Suprapubic skin (tissue), 4 donors: ENCODE measurements at regions not wholly inside any gene's neighbourhood (a gene's known extent, or its start where the extent isn't known, plus 50 kb on each side); places are given as distances from the start of the nearest gene placed in this dataset.
"Not testable (repeated sequence)": the region's sequence is repeated elsewhere in the genome, so short reads cannot be mapped to it uniquely, and the experiment has no call there.

Experiments used
- DNase-seq, 2 donors: peaks; one replicate each; pipeline ENCODE4 v3.0.0-alpha.2; 2019; ENCODE audit warnings: low spot score in 2 of 2
- H3K27ac ChIP-seq: fragments of 200-600 bp; sonication (generic); one replicate; pipeline ENCODE4 v1.5.1; 2019
- H3K27me3 ChIP-seq: fragments of 200-600 bp; sonication (generic); one replicate; pipeline ENCODE4 v1.5.1; 2019
- H3K36me3 ChIP-seq: fragments of 200-600 bp; sonication (generic); one replicate; pipeline ENCODE4 v1.5.1; 2019
- H3K4me1 ChIP-seq: fragments of 200-600 bp; sonication (generic); one replicate; pipeline ENCODE4 v1.5.1; 2019
- H3K4me3 ChIP-seq: fragments of 200-600 bp; sonication (generic); one replicate; pipeline ENCODE4 v1.5.1; 2019; ENCODE audit warnings: mild to moderate bottlenecking
- H3K9me3 ChIP-seq: fragments of 200-600 bp; sonication (generic); one replicate; pipeline ENCODE4 v1.5.1; 2019
- EP300 ChIP-seq: sonication (generic); formaldehyde crosslinking; IDR thresholded peaks from one replicate; pipeline ENCODE4 v1.6.1; 2017; ENCODE audit warnings: antibody characterized with exemption
- POLR2A ChIP-seq, 2 donors: fragments of 450-650 bp; IDR thresholded peaks; one replicate each; pipeline ENCODE4 v1.6.1; 2017; ENCODE audit warnings: antibody characterized with exemption in 2 of 2, mild to moderate bottlenecking in 2 of 2, moderate library complexity in 2 of 2
- POLR2AphosphoS5 ChIP-seq, 3 donors: sonication (generic); formaldehyde crosslinking; IDR thresholded peaks; one replicate each; pipeline ENCODE4 v1.6.1; 2017; ENCODE audit warnings: antibody characterized with exemption in 3 of 3
- WGBS: methylation state at CpG from one replicate; pipeline ENCODE4 v1.1.5; 2018; 5-methylcytosine and 5-hydroxymethylcytosine counted together
- TF ChIP-seq, protein P1 (sequence below), 2 donors: fragments of 200-600 bp in 1 of 2; fragments of 450-650 bp in 1 of 2; sonication (generic) in 1 of 2; IDR thresholded peaks; one replicate each; pipeline ENCODE4 v1.5.1; 2016 to 2019; ENCODE audit warnings: antibody characterized with exemption in 2 of 2, mild to moderate bottlenecking in 1 of 2, moderate library complexity in 1 of 2

DNA sequence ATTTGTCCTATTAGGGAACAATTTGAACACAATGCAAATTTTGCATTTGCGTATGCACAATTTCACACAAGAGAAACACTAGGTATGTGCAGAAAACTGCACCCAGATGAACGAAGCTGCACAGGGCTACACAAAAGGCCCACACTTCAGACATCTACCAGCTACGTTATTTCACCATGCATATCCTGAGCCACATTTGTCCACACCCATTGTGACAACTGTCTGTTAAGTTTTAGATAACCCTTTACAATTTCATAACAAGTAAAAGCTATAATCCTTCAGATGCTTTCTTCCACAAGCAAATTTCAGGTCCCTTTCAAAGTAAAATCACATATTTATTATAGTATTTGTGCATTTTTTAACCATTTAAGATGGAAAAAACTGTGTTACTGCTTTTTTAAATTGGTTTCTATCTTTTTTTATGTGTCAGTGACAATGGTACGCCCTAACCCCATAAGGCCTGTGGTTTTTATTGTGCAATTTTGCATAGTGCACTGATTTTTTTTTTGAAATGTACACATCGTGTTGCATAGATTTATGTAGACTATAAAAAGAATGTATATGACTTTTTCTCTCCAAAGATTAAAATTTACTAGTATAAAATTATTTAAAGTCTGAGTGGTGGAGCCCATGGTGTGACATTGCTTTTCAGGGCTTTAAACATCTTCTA lies 87.8 kb upstream of the BTG1 start:
- DNase-seq, result no peak
- H3K36me3 ChIP-seq, result no peaks in the 10 kb centered on the region
- H3K9me3 ChIP-seq, result no peaks in the 10 kb centered on the region
- H3K4me3 ChIP-seq, result no peak overlapping the region
- no peaks in the 10 kb centered on the region for H3K27me3 ChIP-seq
- no peaks in the 10 kb centered on the region for H3K4me1 ChIP-seq
- H3K27ac ChIP-seq, result no peak overlapping the region
- WGBS, result 84% methylated on average over 5 of the region's 5 CpGs
- TF ChIP-seq POLR2A (IDR thresholded peaks at IDR 0.05) (no peak), EP300 (no peak), POLR2AphosphoS5 (IDR thresholded peaks at IDR 0.05) (no peak)
- TF ChIP-seq, protein P1, sequence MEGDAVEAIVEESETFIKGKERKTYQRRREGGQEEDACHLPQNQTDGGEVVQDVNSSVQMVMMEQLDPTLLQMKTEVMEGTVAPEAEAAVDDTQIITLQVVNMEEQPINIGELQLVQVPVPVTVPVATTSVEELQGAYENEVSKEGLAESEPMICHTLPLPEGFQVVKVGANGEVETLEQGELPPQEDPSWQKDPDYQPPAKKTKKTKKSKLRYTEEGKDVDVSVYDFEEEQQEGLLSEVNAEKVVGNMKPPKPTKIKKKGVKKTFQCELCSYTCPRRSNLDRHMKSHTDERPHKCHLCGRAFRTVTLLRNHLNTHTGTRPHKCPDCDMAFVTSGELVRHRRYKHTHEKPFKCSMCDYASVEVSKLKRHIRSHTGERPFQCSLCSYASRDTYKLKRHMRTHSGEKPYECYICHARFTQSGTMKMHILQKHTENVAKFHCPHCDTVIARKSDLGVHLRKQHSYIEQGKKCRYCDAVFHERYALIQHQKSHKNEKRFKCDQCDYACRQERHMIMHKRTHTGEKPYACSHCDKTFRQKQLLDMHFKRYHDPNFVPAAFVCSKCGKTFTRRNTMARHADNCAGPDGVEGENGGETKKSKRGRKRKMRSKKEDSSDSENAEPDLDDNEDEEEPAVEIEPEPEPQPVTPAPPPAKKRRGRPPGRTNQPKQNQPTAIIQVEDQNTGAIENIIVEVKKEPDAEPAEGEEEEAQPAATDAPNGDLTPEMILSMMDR (IDR thresholded peaks at IDR 0.05), result no peak

DNA sequence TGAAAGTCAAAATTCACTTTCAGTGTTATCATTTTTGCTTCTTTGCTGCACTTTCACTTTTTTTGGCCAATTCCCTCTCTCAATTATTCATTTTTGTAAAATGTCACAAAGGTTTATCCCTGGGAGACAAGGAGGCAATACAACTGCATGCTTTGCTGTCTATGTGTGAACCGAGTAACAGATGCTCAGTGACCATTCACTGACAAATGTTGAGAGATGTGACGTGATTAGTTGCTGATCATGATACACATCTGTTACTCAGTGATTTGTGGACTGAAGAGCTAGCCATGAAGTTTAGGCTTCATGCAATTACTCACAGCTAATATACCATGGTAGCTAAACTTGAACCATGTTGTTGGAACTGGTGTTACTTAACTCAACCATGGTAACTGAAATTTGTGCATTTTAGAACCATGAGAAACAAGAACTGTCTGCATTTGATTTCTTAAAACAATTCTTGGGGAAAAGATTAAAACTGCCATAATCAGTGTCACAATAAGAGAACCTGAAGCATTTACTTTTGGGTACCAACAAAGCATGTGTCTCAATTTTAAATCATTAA lies 86.8 kb upstream of the BTG1 start:
- not testable (repeated sequence) for H3K36me3 ChIP-seq, H3K27ac ChIP-seq, H3K4me1 ChIP-seq, H3K9me3 ChIP-seq, H3K4me3 ChIP-seq, H3K27me3 ChIP-seq, DNase-seq
- 76% methylated on average over 2 of the region's 2 CpGs for WGBS

DNA sequence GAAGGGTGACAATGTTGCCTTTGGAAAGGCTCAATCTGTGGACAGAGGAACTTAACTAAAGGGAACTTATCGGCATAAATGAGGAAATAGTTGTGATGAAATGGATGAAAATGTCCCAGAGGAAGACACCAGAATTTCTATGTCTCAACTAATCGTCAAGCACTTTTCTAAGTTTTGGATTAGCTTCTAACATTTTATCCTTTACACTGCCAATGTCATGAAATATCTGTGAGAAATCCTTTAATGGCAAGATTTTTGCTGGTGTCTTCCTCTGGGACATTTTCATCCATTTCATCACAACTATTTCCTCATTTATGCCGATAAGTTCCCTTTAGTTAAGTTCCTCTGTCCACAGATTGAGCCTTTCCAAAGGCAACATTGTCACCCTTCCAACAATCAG lies 86.3 kb upstream of the BTG1 start:
- H3K4me3 ChIP-seq, H3K27me3 ChIP-seq, H3K4me1 ChIP-seq, H3K9me3 ChIP-seq, H3K27ac ChIP-seq, H3K36me3 ChIP-seq, DNase-seq: not testable (repeated sequence)
- WGBS, result 57% methylated on average over 3 of the region's 3 CpGs

- not testable (repeated sequence) for H3K36me3 ChIP-seq, H3K4me3 ChIP-seq, DNase-seq, H3K9me3 ChIP-seq, H3K27ac ChIP-seq, H3K27me3 ChIP-seq, H3K4me1 ChIP-seq
- 90% methylated on average over 2 of the region's 2 CpGs for WGBS
Measured at GRCh38 chr12:92231532-92231931, 85.9 kb upstream of the BTG1 start.

GRCh38 chr12:92229381-92229780 lies 83.7 kb upstream of the BTG1 start:
- peaks cover 8% of the 10 kb centered on the region for H3K4me1 ChIP-seq
- no peaks in the 10 kb centered on the region for H3K9me3 ChIP-seq
- WGBS, result 90% methylated on average over 2 of the region's 2 CpGs
- TF ChIP-seq EP300, result no peak
- no peak for TF ChIP-seq POLR2A (IDR thresholded peaks at IDR 0.05)
- TF ChIP-seq, protein P1 (IDR thresholded peaks at IDR 0.05), result no peak
- no peak for TF ChIP-seq POLR2AphosphoS5 (IDR thresholded peaks at IDR 0.05)
- no peak for DNase-seq
- H3K36me3 ChIP-seq, result no peaks in the 10 kb centered on the region
- H3K27me3 ChIP-seq, result no peaks in the 10 kb centered on the region
- H3K27ac ChIP-seq, result no peak overlapping the region
- no peak overlapping the region for H3K4me3 ChIP-seq

DNA sequence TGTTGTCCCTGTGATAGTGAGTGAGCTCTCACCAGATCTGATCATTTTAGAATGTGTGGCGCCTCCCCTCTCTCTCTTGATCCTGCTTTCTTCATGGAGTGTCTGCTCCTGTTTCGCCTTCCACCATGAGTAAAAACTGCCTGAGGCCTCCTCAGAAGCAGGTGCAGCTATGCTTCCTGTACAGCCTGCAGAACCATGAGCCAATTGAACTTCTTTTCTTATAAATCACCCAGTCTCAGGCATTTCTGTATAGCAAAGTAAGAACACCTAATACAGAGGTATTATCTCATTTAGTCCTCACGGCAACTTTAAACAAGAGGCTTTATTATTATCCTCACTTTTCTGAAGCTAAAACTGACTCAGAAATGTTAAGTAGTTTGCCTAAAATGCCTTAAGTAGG lies 81.3 kb upstream of the BTG1 start:
- WGBS, result 72% methylated on average over 3 of the region's 3 CpGs
- Histone ChIP-seq H3K4me1 (peaks cover 8% of the 10 kb centered on the region), H3K27me3 (no peaks in the 10 kb centered on the region), H3K27ac (no peak overlapping the region), H3K9me3 (no peaks in the 10 kb centered on the region), H3K36me3 (no peaks in the 10 kb centered on the region), H3K4me3 (no peak overlapping the region)
- no peak for TF ChIP-seq POLR2AphosphoS5 (IDR thresholded peaks at IDR 0.05)
- TF ChIP-seq POLR2A (IDR thresholded peaks at IDR 0.05), result no peak
- TF ChIP-seq, protein P1 (IDR thresholded peaks at IDR 0.05), result no peak
- no peak for TF ChIP-seq EP300
- no peak for DNase-seq
